ENCODE measurements at regions not wholly inside any gene's neighbourhood (a gene's known extent, or its start where the extent isn't known, plus 50 kb on each side); places are given as distances from the start of the nearest gene placed in this dataset.

DNA sequence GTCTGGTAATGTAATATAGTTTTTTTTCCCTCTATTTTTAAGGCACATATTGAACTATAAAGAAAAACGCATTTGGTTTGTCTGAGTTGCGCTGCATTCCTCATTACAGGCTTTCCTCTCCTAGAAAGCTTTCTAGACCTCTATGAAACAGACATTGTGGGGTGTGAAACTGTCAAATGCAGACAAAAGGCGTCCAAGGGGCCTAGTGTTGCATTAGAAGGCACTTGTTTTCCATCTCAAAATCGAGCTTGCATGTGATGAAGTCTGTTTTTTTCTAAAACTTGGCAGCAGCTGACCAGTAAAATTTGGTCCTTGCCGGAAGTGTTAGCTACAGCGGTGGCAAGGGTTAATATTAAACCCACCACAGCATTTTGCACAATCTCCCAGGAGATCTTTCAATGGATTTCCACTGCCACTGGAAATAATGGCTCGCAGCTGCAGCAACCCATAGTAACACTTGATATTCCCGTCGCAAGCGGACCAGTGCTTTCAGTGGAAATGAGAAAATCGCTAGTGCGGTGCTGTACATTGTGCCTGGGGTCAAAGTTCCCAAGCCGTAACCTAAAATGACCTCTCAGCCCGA is 602.6 kb downstream of the KCNJ2 start:
- no peak for TF ChIP-seq FOXM1 (IDR thresholded peaks at IDR 0.05; ENCODE audit: borderline replicate concordance, low read depth)
- no peak for TF ChIP-seq CEBPB (IDR thresholded peaks at IDR 0.05)
- no peak for TF ChIP-seq TCF12 (IDR thresholded peaks at IDR 0.05; ENCODE audit: low read depth)
- TF ChIP-seq, protein P1, sequence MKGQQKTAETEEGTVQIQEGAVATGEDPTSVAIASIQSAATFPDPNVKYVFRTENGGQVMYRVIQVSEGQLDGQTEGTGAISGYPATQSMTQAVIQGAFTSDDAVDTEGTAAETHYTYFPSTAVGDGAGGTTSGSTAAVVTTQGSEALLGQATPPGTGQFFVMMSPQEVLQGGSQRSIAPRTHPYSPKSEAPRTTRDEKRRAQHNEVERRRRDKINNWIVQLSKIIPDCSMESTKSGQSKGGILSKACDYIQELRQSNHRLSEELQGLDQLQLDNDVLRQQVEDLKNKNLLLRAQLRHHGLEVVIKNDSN (IDR thresholded peaks at IDR 0.05): no peak
- TF ChIP-seq, protein P2, sequence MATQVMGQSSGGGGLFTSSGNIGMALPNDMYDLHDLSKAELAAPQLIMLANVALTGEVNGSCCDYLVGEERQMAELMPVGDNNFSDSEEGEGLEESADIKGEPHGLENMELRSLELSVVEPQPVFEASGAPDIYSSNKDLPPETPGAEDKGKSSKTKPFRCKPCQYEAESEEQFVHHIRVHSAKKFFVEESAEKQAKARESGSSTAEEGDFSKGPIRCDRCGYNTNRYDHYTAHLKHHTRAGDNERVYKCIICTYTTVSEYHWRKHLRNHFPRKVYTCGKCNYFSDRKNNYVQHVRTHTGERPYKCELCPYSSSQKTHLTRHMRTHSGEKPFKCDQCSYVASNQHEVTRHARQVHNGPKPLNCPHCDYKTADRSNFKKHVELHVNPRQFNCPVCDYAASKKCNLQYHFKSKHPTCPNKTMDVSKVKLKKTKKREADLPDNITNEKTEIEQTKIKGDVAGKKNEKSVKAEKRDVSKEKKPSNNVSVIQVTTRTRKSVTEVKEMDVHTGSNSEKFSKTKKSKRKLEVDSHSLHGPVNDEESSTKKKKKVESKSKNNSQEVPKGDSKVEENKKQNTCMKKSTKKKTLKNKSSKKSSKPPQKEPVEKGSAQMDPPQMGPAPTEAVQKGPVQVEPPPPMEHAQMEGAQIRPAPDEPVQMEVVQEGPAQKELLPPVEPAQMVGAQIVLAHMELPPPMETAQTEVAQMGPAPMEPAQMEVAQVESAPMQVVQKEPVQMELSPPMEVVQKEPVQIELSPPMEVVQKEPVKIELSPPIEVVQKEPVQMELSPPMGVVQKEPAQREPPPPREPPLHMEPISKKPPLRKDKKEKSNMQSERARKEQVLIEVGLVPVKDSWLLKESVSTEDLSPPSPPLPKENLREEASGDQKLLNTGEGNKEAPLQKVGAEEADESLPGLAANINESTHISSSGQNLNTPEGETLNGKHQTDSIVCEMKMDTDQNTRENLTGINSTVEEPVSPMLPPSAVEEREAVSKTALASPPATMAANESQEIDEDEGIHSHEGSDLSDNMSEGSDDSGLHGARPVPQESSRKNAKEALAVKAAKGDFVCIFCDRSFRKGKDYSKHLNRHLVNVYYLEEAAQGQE (IDR thresholded peaks at IDR 0.05; ENCODE audit: low read depth): no peak

DNA sequence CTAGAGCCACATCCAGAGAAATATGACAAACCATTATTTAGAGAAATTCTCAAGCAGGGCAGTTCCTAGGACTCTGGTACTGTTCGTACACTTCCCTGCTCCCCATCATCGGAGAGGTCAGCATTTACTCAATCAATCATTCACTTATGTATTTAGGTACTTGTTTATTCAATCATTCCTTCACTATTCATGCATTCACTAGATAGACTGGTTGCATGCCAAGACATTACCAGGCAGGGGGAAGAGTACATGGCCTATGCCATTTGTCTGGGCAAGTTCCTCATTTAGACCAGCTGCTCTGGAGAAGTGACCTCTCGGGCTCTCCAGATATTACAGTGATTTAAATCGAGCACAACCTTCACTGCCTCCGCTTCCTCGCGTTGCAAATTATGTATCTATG is 603.4 kb downstream of the KCNJ2 start:
- TF ChIP-seq, protein P2 (IDR thresholded peaks at IDR 0.05; ENCODE audit: low read depth): no peak
- TF ChIP-seq TCF12 (IDR thresholded peaks at IDR 0.05; ENCODE audit: low read depth) (no peak), EP300 (IDR thresholded peaks at IDR 0.05; ENCODE audit: borderline replicate concordance) (no peak), CREB1 (IDR thresholded peaks at IDR 0.05; ENCODE audit: low read depth) (no peak), TEAD4 (IDR thresholded peaks at IDR 0.05) (no peak), NFIC (IDR thresholded peaks at IDR 0.05) (no peak), CEBPB (IDR thresholded peaks at IDR 0.05) (no peak), ZBTB7A (IDR thresholded peaks at IDR 0.05; ENCODE audit: low read depth) (no peak)
- TF ChIP-seq, protein P3, sequence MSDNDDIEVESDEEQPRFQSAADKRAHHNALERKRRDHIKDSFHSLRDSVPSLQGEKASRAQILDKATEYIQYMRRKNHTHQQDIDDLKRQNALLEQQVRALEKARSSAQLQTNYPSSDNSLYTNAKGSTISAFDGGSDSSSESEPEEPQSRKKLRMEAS (IDR thresholded peaks at IDR 0.05): no peak

DNA sequence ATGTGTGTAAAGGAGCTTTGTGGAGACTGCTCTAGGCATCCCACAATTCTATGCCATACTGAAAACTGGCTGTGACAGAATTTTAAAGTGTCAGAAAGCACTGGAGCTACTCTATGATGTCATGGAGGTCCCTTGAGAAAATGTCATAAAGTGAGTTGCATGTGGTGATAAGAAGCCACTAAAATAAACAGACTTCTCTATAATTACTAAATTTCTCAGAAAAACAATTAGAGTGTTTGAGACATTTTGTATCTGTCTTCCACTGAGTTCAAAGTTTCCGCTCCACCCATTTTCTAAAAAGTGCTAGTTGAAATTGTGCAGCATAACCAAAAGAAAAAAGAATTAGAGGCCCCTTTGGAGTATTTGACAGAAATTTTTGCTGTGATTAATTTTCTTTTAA is 603.9 kb downstream of the KCNJ2 start:
- TF ChIP-seq RAD21 (IDR thresholded peaks at IDR 0.05; ENCODE audit: low read depth) (no peak), TAF1 (IDR thresholded peaks at IDR 0.05; ENCODE audit: low read depth) (no peak), ZBTB7A (IDR thresholded peaks at IDR 0.05; ENCODE audit: low read depth) (no peak), TEAD4 (IDR thresholded peaks at IDR 0.05) (no peak), YY1 (IDR thresholded peaks at IDR 0.05; ENCODE audit: low read depth) (no peak), EGR1 (IDR thresholded peaks at IDR 0.05) (no peak), FOXM1 (IDR thresholded peaks at IDR 0.05; ENCODE audit: borderline replicate concordance, low read depth) (no peak), CEBPB (IDR thresholded peaks at IDR 0.05) (no peak), EP300 (IDR thresholded peaks at IDR 0.05; ENCODE audit: borderline replicate concordance) (no peak), CREB1 (IDR thresholded peaks at IDR 0.05; ENCODE audit: low read depth) (no peak), TCF12 (IDR thresholded peaks at IDR 0.05; ENCODE audit: low read depth) (no peak)
- TF ChIP-seq, protein P1 (IDR thresholded peaks at IDR 0.05): no peak
- TF ChIP-seq, protein P3 (IDR thresholded peaks at IDR 0.05): no peak
- TF ChIP-seq, protein P2 (IDR thresholded peaks at IDR 0.05; ENCODE audit: low read depth): no peak

DNA sequence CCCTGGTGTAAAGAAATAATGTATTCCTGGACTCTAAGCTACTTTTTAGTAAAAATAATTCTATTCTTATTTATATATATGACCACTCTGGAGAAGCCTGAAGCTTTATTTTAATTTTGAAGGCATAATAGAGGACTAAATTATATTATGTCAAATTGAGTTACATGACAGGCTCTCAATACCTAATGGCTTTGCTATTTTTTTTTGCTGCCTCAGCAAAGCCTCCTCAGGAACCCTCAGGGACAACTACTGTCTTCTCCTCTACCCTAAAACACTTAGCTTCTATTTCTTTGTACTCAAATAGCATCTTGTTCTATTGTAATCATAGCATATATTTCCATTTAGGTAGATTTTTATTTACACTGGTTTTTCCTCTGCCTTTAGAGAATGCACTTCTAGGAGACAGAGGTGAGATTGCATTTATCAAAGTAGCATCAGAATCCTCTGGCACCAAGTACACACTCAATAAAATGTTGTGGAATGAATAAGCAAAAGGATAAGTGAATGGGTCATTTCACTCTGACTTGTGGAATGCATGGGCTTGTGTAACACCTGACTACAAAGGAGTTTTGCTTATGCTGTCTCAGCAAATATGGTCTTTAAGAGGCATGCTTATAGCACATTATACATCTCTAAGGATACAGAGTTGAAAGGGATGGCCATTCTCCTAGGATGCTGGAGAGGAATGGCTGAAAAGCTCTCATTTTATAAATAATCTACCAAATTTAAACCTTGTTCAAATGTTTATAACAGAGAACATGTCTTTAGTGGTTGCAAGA is 605.2 kb downstream of the KCNJ2 start:
- TF ChIP-seq NFIC (IDR thresholded peaks at IDR 0.05) (no peak), TEAD4 (IDR thresholded peaks at IDR 0.05) (no peak), RAD21 (IDR thresholded peaks at IDR 0.05; ENCODE audit: low read depth) (no peak)

DNA sequence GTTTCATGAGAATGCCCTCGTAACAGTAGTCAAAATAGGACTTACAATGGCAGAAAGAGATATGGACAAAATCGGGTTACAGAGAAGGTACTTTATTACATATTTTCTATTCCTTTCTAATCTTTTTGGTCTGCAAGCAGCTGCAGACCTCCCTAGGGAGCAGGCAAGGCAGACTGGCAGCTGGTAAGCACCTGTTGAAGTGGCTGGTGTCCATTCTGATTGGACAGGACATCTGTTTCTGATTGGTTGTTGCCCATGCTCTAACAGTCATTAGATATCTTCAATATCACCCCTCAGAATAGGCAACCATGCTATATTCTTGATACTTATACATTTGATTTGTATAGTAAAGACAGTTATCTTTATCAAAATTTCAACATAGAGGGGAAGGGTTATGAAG is 606.3 kb downstream of the KCNJ2 start:
- TF ChIP-seq, protein P1 (IDR thresholded peaks at IDR 0.05): no peak
- TF ChIP-seq YY1 (IDR thresholded peaks at IDR 0.05; ENCODE audit: low read depth) (no peak), ZBTB7A (IDR thresholded peaks at IDR 0.05; ENCODE audit: low read depth) (no peak), FOXM1 (IDR thresholded peaks at IDR 0.05; ENCODE audit: borderline replicate concordance, low read depth) (no peak), EP300 (IDR thresholded peaks at IDR 0.05; ENCODE audit: borderline replicate concordance) (no peak), TCF12 (IDR thresholded peaks at IDR 0.05; ENCODE audit: low read depth) (no peak), TAF1 (IDR thresholded peaks at IDR 0.05; ENCODE audit: low read depth) (no peak), TEAD4 (IDR thresholded peaks at IDR 0.05) (no peak), CEBPB (IDR thresholded peaks at IDR 0.05) (no peak), CREB1 (IDR thresholded peaks at IDR 0.05; ENCODE audit: low read depth) (no peak)
- TF ChIP-seq, protein P3 (IDR thresholded peaks at IDR 0.05): no peak
